ENCODE measurements at regions not wholly inside any gene's neighbourhood (a gene's known extent, or its start where the extent isn't known, plus 50 kb on each side); places are given as distances from the start of the nearest gene placed in this dataset.

- TF ChIP-seq CTCF (IDR thresholded peaks at IDR 0.05) (no peak), POLR2A (IDR thresholded peaks at IDR 0.05) (no peak)
These were observed 172.4 kb downstream of the PMP22 start for GRCh38 chr17:15092762-15093161.
